SK-N-MC (cell line): ENCODE measurements at regions not wholly inside any gene's neighbourhood (a gene's known extent, or its start where the extent isn't known, plus 50 kb on each side); places are given as distances from the start of the nearest gene placed in this dataset.

Experiments
- DNase-seq: peaks from one replicate; pipeline ENCODE4 v3.0.0-alpha.2; 2011; ENCODE audit warnings: low read depth, low spot score
- H3K27ac ChIP-seq: fragments of 200-600 bp; sonication (generic); 2 replicates; pipeline ENCODE4 v1.5.1; 2016; ENCODE audit warnings: mixed run types
- H3K36me3 ChIP-seq: fragments of 200-600 bp; sonication (generic); 2 replicates; pipeline ENCODE4 v1.6.1; 2017; ENCODE audit warnings: antibody characterized with exemption, low read length, mixed read lengths; ENCODE audit not compliant: insufficient read depth
- H3K4me3 ChIP-seq: fragments of 200-600 bp; sonication (generic); 2 replicates; pipeline ENCODE4 v1.5.1; 2016
- H3K9ac ChIP-seq: fragments of 200-600 bp; sonication (generic); 2 replicates; pipeline ENCODE4 v1.8.0; 2017; ENCODE audit warnings: mixed run types, mixed read lengths; ENCODE audit not compliant: insufficient read length
- H3K9me3 ChIP-seq: fragments of 200-600 bp; sonication (generic); 2 replicates; pipeline ENCODE4 v1.6.1; 2017; ENCODE audit warnings: low read depth, mild to moderate bottlenecking, antibody characterized with exemption, low read length, moderate library complexity, mixed read lengths
- EZH2 ChIP-seq: fragments of 200-600 bp; sonication (generic); IDR thresholded peaks from one replicate; pipeline ENCODE4 v1.6.1; 2017; ENCODE audit warnings: antibody characterized with exemption
- FOXP2 ChIP-seq: optimal IDR thresholded peaks from 2 replicates; pipeline ENCODE3; 2011; ENCODE audit warnings: mild to moderate bottlenecking, moderate library complexity; ENCODE audit not compliant: insufficient read depth; ENCODE audit errors: extremely low read length, control extremely low read depth
- POLR2AphosphoS5 ChIP-seq: IDR thresholded peaks from 2 replicates; pipeline ENCODE4 v1.6.1; 2012; ENCODE audit warnings: mild to moderate bottlenecking, low read depth, low read length, borderline replicate concordance

- Histone ChIP-seq H3K9me3 (no peaks in the 10 kb centered on the region), H3K27ac (no peak overlapping the region), H3K9ac (no peak overlapping the region), H3K4me3 (no peak overlapping the region), H3K36me3 (no peaks in the 10 kb centered on the region)
- no peak for DNase-seq
- TF ChIP-seq FOXP2 (no peak), POLR2AphosphoS5 (no peak), EZH2 (no peak)
Observed at GRCh38 chr7:108815815-108816214, 246.1 kb downstream of the DNAJB9 start.

GRCh38 chr7:108818742-108819141 lies 249.1 kb downstream of the DNAJB9 start:
- TF ChIP-seq EZH2, result no peak
- TF ChIP-seq POLR2AphosphoS5, result no peak
- no peak for TF ChIP-seq FOXP2
- no peak overlapping the region for H3K4me3 ChIP-seq

GRCh38 chr7:108824840-108825580 lies 255.3 kb downstream of the DNAJB9 start:
- H3K9ac ChIP-seq, result no peak overlapping the region
- H3K27ac ChIP-seq, result no peak overlapping the region
- H3K36me3 ChIP-seq, result no peaks in the 10 kb centered on the region
- H3K9me3 ChIP-seq, result no peaks in the 10 kb centered on the region
- no peak for TF ChIP-seq EZH2
- TF ChIP-seq FOXP2, result no peak
- no peak for TF ChIP-seq POLR2AphosphoS5
- H3K4me3 ChIP-seq, result no peak overlapping the region
- DNase-seq, result no peak

More at GRCh38 chr7:108818742-108819141, 249.1 kb downstream of the DNAJB9 start:
- no peak for DNase-seq
- H3K27ac ChIP-seq, result no peak overlapping the region
- H3K36me3 ChIP-seq, result no peaks in the 10 kb centered on the region
- no peaks in the 10 kb centered on the region for H3K9me3 ChIP-seq
- H3K9ac ChIP-seq, result no peak overlapping the region

DNA sequence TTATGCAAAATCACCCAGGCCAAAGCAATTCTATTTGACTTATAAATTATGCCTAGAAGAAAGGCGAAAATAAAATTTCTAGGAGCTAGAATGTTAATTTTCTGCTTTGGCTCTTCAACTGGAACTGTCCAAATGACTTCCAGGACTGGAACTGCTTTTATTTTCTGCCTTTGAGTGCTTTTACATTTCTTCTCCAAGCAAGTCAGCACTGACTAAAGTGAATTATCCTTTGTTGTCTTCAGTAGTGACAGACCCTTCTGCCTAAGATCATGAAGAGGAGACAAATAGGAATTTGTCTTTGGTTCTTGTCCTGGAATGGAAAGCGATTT lies 255.9 kb downstream of the DNAJB9 start:
- Histone ChIP-seq H3K36me3 (no peaks in the 10 kb centered on the region), H3K27ac (no peak overlapping the region), H3K9ac (no peak overlapping the region), H3K9me3 (no peaks in the 10 kb centered on the region), H3K4me3 (no peak overlapping the region)
- no peak for DNase-seq
- no peak for TF ChIP-seq POLR2AphosphoS5
- TF ChIP-seq EZH2, result no peak
- TF ChIP-seq FOXP2, result no peak

DNA sequence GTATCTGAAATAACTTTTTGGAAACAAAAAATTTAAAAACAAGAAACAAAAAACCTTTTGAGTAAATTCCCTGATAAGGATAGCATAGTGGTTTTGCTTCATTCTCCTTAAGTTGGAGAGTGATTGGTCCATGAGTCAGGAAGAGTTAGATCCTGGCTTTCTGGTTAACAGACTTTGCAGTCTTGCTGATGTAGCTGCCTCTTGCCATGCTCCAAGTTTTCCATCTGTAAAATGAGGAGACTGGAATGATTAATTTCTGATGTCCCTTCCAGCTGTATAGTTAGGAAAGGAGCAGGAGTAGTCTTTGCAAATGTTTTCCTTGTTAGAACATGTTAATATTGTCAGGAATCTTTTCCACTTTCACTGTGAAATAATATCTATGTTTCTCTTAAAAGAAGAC lies 266.6 kb downstream of the DNAJB9 start:
- TF ChIP-seq EZH2 (no peak), POLR2AphosphoS5 (no peak), FOXP2 (no peak)
- H3K4me3 ChIP-seq, result no peak overlapping the region
- DNase-seq, result no peak
- H3K36me3 ChIP-seq, result no peaks in the 10 kb centered on the region
- H3K9ac ChIP-seq, result no peak overlapping the region
- peaks cover 6% of the 10 kb centered on the region; the same call in 1 of the 2 replicates for H3K9me3 ChIP-seq
- H3K27ac ChIP-seq, result peak overlapping the region; percentile 53

DNA sequence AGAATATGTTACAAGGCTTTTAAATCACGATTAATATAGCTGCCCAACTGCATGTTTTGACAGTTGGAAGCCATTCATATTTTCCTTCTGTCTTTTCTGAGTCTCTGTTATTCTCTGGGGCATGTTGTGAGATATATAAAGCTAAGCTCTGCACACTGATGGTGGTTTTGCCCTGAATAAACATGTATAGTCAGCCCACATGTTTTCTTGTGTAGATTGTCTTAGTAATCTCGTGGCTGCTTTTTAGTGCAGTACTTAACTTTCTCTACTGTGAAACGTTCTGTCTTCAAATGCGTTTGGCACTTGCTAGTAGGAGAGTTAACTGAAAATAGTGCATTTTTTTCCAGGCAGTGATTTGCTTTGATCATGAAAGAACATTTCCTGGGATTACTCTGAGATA lies 268.5 kb downstream of the DNAJB9 start:
- peak overlapping the region; percentile 58 for H3K4me3 ChIP-seq
- H3K27ac ChIP-seq, result peak overlapping the region; percentile 64
- H3K9ac ChIP-seq, result peak overlapping the region; percentile 24
- peaks cover 6% of the 10 kb centered on the region; the same call in 1 of the 2 replicates for H3K9me3 ChIP-seq
- DNase-seq, result no peak
- TF ChIP-seq FOXP2 (no peak), EZH2 (no peak), POLR2AphosphoS5 (no peak)
- H3K36me3 ChIP-seq, result no peaks in the 10 kb centered on the region

DNA sequence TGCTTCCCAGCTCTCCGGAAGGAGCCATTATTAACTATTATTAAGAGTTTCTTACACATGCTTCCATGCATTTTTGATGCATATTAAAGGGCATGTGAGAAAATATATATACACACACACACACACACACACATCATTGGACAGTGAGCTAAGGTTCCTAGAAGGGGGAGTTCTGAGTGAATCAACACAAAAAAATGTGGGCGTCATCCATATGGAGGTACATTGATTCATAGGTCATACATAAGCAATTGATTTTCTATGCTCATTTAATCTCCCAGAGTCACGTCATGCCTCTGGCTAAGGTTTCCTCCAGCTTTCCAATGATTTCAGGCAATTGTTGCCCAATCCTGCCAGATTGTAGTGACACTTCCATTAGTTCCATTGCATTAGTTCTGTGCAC lies 269.4 kb downstream of the DNAJB9 start:
- TF ChIP-seq FOXP2 (no peak), EZH2 (no peak), POLR2AphosphoS5 (no peak)
- Histone ChIP-seq H3K27ac (no peak overlapping the region), H3K36me3 (no peaks in the 10 kb centered on the region), H3K9ac (no peak overlapping the region), H3K9me3 (peaks cover 1% of the 10 kb centered on the region; the same call in 1 of the 2 replicates), H3K4me3 (no peak overlapping the region)
- DNase-seq, result no peak

DNA sequence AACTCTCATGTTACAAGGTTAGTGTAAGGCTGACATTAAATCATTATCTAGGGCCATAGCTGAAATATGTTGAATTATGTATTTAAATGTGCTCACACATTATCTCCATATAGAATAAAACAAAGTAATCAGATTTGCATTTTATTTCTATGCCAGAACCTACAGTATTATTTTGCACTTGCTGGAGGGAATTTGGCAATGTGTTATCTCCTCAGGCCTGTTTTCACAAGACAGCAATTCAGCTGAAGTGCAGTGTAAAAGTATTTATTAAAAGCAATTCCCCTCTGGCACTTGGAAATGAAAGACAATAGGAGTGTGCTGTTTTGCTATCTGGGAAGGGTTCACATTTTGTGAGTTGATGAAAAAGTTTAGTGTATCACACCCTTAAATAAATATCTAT lies 276.3 kb downstream of the DNAJB9 start:
- Histone ChIP-seq H3K9ac (no peak overlapping the region), H3K9me3 (no peaks in the 10 kb centered on the region)

More for the DNA sequence above, 276.3 kb downstream of the DNAJB9 start:
- TF ChIP-seq EZH2, result no peak
- no peak; the same call in 1 of the 2 replicates for TF ChIP-seq POLR2AphosphoS5
- no peak for TF ChIP-seq FOXP2
- no peak for DNase-seq
- peak overlapping the region; percentile 16 for H3K27ac ChIP-seq
- peak overlapping the region; percentile 4; the same call in 1 of the 2 replicates for H3K4me3 ChIP-seq
- H3K36me3 ChIP-seq, result no peaks in the 10 kb centered on the region
